Stimulated activated CD8-positive, alpha-beta memory T cell treated with anti-CD3 and anti-CD28 coated beads, Interleukin-15, amount 100 ng/mL, for 24 hours (primary cell): ENCODE measurements at regions not wholly inside any gene's neighbourhood (a gene's known extent, or its start where the extent isn't known, plus 50 kb on each side); places are given as distances from the start of the nearest gene placed in this dataset.
"Not testable (repeated sequence)": the region's sequence is repeated elsewhere in the genome, so short reads cannot be mapped to it uniquely, and the experiment has no call there.

ENCODE experiments used
- DNase-seq: peaks from one replicate; pipeline ENCODE4 v3.0.0-alpha.2; 2020; ENCODE audit warnings: low read depth

- DNase-seq: no peak
Measured at GRCh38 chr6:28802417-28803336, 121.1 kb downstream of the TRIM27 start.

GRCh38 chr6:28803337-28803709, 120.5 kb downstream of the TRIM27 start:
- no peak for DNase-seq

- DNase-seq: no peak
Measured at GRCh38 chr6:28807682-28808280, 116.0 kb downstream of the TRIM27 start.

- no peak for DNase-seq
Measured at GRCh38 chr6:28808383-28808782, 115.4 kb downstream of the TRIM27 start.

GRCh38 chr6:28809947-28810658, 113.7 kb downstream of the TRIM27 start:
- no peak for DNase-seq

GRCh38 chr6:28810659-28811053, 113.1 kb downstream of the TRIM27 start:
- no peak for DNase-seq

GRCh38 chr6:28811873-28812272, 111.9 kb downstream of the TRIM27 start:
- DNase-seq: no peak

- DNase-seq: no peak
Measured at GRCh38 chr6:28812778-28813569, 110.8 kb downstream of the TRIM27 start.

GRCh38 chr6:28814032-28814976, 109.5 kb downstream of the TRIM27 start:
- no peak for DNase-seq

GRCh38 chr6:28816339-28816908, 107.4 kb downstream of the TRIM27 start:
- no peak for DNase-seq

- no peak for DNase-seq
Measured at GRCh38 chr6:28816909-28817807, 106.6 kb downstream of the TRIM27 start.

- no peak for DNase-seq
Measured at GRCh38 chr6:28817808-28818145, 106.0 kb downstream of the TRIM27 start.

- no peak for DNase-seq
Measured at GRCh38 chr6:28824793-28825731, 98.7 kb downstream of the TRIM27 start.

- no peak for DNase-seq
Measured at GRCh38 chr6:28825732-28826293, 98.0 kb downstream of the TRIM27 start.

GRCh38 chr6:28831683-28832082, 92.1 kb downstream of the TRIM27 start:
- DNase-seq: not testable (repeated sequence)

GRCh38 chr6:28836703-28837102, 87.1 kb downstream of the TRIM27 start:
- not testable (repeated sequence) for DNase-seq

- peak; percentile 47 for DNase-seq
Measured at GRCh38 chr6:28838289-28838633, 85.5 kb downstream of the TRIM27 start.
